HG03280 (cell line): ENCODE measurements at regions not wholly inside any gene's neighbourhood (a gene's known extent, or its start where the extent isn't known, plus 50 kb on each side); places are given as distances from the start of the nearest gene placed in this dataset.
A peak's percentile ranks its signal among the peaks of the same experiment; 100 is the strongest.
"Not testable (repeated sequence)": the region's sequence is repeated elsewhere in the genome, so short reads cannot be mapped to it uniquely, and the experiment has no call there.

Source experiments
- ATAC-seq: cut with Tn5 transposase; IDR thresholded peaks from one replicate; pipeline ENCODE4 v1.9.1; 2021; ENCODE audit warnings: mild to moderate bottlenecking, moderate library complexity; ENCODE audit not compliant: unreplicated experiment

DNA sequence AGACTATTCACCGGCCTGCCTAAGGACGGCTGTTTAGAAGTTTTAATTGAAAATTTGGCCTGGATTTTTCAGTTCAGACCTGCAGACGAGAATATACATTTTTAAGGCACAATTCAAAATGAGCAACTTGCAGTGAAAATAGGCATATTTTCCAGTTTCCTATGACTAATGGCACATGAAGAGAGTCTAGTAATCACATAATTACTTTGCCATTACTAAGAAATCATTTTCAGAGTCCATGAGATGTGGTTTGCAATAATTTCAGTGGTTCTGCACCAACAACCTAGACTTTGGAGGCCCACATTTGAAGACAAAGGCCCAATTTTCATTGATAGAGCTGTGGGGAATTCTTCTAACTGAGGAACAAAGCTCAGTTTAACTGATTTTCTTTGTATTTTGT, 205.3 kb downstream of the SOX2 start:
- ATAC-seq: no peak

DNA sequence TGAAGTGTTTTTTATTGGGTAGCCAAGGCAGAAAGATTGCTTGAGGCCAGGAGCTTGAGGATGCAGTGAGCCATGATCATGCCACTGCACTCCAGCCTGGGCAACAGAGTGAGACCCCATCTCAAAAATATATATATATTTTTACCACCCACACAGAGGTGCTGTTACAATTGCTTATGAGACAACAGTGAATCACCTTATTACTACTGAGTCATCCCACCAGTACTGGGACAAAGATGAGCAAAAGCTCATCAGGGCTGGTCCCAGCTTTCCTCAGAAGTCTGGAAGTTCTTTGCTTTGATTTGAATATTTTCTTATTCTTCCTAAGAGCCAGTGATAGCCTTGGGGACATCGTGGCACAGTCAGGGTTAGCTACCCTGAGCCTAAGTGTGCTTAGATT, 207.7 kb downstream of the SOX2 start:
- ATAC-seq: no peak

DNA sequence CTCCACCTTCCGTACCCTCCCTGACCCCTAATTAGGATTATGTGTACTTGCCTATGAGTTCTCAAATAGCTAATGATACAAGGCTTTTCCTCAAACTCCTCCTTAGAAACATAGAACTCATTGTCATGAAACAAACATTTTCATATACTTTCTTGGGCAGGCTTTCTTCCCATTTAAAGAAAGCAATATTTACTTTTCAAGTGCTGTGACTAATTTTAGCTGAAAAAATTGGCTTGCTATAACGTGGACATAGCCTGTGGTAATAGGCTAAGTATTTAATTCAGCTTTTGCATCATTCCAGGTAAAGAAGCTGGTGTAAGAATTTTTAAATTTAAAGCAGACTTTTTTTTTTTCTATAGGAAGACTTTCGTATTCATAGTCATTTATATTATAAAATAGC, 208.7 kb downstream of the SOX2 start:
- no peak for ATAC-seq

DNA sequence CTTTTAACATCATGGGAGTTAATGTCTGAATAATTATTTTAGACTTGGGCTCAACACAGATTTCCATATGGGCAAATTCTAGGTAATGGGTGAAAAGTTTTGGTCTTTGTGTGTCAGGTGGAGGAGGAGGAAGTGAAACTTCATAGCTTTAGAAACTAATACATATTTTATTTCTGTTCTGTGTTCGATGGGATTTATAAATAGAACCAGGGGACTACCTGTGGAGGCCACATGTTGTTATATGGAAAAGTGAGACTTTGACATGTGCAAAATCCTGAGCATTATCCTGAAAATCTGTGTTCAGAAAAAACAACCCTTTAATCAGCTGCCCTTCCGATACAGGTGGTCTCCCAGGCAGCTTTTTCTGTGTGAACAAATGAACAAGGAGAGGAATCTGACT, 209.5 kb downstream of the SOX2 start:
- peak; percentile 98 for ATAC-seq

GRCh38 chr3:181925841-181926240, 214.1 kb downstream of the SOX2 start:
- ATAC-seq: not testable (repeated sequence)

- ATAC-seq: no peak
Observed at GRCh38 chr3:181929501-181929900, 217.8 kb downstream of the SOX2 start.

DNA sequence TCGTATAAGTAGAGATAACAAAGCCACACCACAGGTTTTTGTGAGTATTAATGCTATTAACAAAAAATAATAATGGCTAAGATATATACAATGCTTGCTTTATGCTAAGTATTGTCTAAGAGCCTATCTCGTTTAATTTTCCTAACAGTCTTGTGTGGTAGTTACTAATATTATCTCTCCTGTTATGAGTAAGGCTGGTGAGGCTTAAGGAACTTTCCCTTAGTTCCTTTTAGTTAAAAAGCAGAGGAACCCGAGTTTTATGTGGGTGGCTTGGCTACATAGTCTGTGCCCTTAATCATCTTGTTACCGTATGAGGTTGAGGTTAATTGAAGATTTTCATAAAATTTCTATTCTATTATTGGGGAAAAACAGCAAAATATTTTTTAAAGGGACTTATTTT, 218.4 kb downstream of the SOX2 start:
- ATAC-seq: no peak

- ATAC-seq: peak; percentile 63
Observed at GRCh38 chr3:181932039-181932438, 220.3 kb downstream of the SOX2 start.

- no peak for ATAC-seq
Observed at GRCh38 chr3:181933052-181933618, 221.4 kb downstream of the SOX2 start.

DNA sequence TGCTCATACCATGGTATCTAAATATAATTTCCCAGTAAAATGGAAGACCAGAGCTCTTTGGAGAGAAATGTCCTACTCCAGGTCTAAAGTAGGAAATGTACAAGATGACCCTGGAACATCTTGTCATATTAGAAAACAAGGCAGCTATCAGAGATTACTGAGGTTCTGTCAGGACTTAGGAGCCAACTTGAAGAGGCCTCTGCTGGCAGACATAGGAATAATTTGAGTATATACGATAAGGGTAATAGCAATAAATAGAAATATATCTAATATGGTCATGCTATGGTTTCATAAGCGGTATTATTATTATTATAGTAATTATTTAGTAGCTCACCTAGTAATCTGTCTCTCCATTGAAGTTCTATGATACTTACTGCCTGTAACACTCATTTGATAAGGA, 224.2 kb downstream of the SOX2 start:
- ATAC-seq: no peak

GRCh38 chr3:181936774-181937173, 225.0 kb downstream of the SOX2 start:
- no peak for ATAC-seq

GRCh38 chr3:181938580-181938979, 226.9 kb downstream of the SOX2 start:
- not testable (repeated sequence) for ATAC-seq

DNA sequence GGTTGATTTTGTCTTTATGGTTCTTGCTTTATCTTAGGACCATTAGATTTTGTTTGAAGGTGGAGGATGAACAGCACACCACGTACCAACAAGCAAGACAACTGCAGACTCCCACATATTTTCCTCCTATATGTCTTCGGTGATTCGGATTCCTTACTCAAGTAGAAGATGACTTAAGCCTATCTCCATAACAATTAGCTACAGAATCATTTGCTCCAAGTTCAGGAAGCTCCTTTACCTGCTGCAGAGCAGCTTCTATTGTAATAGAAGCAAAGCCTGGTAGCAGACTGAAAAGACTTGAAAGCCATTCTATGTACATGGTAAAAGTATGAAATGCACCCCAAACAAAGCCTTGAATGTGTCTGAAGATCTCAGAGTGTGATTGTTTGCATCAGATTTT, 229.0 kb downstream of the SOX2 start:
- ATAC-seq: no peak

DNA sequence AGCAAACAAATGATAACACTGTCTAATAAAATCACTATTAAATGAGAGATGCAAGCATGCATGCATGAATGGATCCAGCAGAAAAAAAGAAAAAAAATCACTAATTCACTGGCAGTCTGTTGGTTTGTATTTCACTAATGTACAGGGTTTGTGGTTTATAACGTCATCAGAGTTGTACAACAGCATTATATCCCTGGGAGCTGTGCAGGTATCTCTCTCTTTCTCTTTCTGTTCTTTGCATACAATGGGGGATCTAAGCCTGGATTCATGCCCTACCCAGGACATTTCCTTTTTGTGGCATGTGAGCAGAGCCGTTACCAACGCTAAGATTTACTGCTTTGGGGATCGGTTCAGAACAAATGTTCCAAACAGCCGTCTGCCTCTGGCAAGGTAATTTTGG, 229.5 kb downstream of the SOX2 start:
- peak; percentile 71 for ATAC-seq

DNA sequence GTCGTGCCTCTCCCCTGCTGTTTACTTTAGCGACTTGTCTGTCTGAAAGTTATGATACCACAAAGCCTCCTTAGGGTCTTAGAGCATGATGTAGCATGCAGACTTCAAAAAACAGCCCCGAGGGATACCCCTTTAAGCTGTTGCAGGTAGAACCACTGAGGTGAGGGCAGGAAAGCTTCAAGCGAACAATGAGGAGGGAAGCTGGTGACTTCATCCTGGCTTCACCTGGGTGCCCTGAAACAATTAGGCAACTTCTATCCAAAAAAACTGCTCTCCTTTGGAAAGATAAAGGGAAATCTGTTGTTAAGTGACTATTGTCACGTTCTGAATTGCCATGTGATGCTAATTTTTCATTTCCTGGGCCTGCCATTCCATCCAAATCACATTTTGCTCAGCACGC, 231.6 kb downstream of the SOX2 start:
- no peak for ATAC-seq

- no peak for ATAC-seq
Observed at GRCh38 chr3:181947606-181948005, 235.9 kb downstream of the SOX2 start.

- no peak for ATAC-seq
Observed at GRCh38 chr3:181948286-181948685, 236.6 kb downstream of the SOX2 start.

DNA sequence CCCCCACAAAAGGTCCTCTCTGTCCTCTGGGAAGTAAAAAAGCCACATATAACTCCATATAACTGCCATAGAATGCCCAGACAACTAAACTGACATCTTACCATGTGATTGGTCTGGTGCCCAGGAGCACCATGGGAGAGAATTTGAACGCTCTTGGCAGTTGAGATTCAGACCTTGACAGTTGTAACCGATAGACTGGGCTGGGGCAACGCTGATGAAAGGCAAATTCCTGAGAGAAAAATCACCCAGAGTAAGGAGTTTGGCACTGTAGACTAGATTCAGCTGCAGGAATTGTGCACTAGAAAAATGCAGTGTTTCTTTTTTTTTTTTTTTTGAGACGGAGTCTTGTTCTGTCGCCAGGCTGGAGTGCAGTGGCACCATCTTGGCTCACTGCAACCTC, 240.5 kb downstream of the SOX2 start:
- ATAC-seq: no peak

GRCh38 chr3:181952929-181953328, 241.2 kb downstream of the SOX2 start:
- ATAC-seq: no peak

GRCh38 chr3:181955566-181955965, 243.8 kb downstream of the SOX2 start:
- ATAC-seq: peak; percentile 63

- peak; percentile 33 for ATAC-seq
Observed at GRCh38 chr3:181956122-181956521, 244.4 kb downstream of the SOX2 start.

- no peak for ATAC-seq
Observed at GRCh38 chr3:181966393-181966792, 254.7 kb downstream of the SOX2 start.

- ATAC-seq: no peak
Observed at GRCh38 chr3:181969925-181970324, 258.2 kb downstream of the SOX2 start.

GRCh38 chr3:181971424-181971823, 259.7 kb downstream of the SOX2 start:
- ATAC-seq: no peak
